GM23248 (cell line): ENCODE measurements at regions not wholly inside any gene's neighbourhood (a gene's known extent, or its start where the extent isn't known, plus 50 kb on each side); places are given as distances from the start of the nearest gene placed in this dataset.
"Not testable (repeated sequence)": the region's sequence is repeated elsewhere in the genome, so short reads cannot be mapped to it uniquely, and the experiment has no call there.

ENCODE experiments used
- EZH2 ChIP-seq: fragments of 200-600 bp; sonication (generic); IDR thresholded peaks from 2 replicates; pipeline ENCODE4 v1.6.1; 2018; ENCODE audit warnings: antibody characterized with exemption, mild to moderate bottlenecking; ENCODE audit not compliant: insufficient read depth, poor library complexity, severe bottlenecking
- EZH2phosphoT487 ChIP-seq: fragments of 200-600 bp; sonication (generic); IDR thresholded peaks from 2 replicates; pipeline ENCODE4 v1.6.1; 2018; ENCODE audit warnings: antibody characterized with exemption, moderate library complexity, mild to moderate bottlenecking, low read depth; ENCODE audit not compliant: insufficient read depth

DNA sequence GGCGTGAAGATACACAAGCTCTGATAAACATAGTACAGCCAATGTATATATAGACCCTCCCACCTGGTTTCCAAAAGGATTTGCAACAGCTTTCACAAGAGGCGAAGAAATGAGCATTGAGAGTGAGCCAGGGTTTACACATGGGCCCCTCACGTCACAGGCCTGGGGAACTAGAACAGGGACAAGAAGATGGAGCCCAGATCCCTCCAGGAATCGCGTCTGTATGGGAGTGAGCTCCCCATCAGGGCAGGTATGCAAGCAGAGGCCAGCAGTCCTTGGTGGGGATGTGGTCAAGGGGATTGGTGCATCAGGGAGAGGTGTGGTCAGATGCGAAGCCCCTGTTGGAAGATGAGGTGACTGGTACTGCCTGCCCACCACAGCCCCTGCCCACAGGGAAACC is 75.9 kb downstream of the KCNJ18 start:
- TF ChIP-seq EZH2, EZH2phosphoT487: not testable (repeated sequence)
